ENCODE measurements at regions not wholly inside any gene's neighbourhood (a gene's known extent, or its start where the extent isn't known, plus 50 kb on each side); places are given as distances from the start of the nearest gene placed in this dataset.

DNA sequence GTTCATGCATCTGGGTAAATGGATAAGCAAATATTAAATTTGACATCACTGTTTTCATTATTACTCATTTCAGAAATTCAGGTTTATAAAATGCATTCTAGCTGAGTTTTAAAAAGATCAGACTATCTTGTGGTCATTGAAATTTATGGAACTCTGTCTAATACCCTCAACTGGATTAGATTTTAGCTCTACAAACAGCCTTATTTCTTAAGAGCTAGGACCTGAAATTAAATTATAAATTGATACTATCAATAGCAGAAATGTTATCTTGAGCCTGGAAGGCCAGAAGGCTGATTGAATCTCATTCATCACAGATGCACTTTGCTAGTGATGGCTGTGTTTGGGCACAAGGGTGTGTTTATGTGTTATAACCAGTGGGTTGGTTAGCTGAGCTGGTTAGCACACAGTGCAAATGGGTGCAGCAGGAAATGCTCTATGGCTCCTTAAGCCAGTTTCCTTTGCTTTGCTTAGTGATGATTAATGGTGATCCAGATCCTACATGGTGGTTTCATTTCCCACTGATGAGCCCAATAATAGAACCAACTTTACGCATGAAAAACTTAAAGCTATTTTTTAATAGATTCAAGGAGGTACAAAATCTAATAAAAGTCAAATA is 310.8 kb upstream of the KLF12 start:
- TF ChIP-seq, protein P1, sequence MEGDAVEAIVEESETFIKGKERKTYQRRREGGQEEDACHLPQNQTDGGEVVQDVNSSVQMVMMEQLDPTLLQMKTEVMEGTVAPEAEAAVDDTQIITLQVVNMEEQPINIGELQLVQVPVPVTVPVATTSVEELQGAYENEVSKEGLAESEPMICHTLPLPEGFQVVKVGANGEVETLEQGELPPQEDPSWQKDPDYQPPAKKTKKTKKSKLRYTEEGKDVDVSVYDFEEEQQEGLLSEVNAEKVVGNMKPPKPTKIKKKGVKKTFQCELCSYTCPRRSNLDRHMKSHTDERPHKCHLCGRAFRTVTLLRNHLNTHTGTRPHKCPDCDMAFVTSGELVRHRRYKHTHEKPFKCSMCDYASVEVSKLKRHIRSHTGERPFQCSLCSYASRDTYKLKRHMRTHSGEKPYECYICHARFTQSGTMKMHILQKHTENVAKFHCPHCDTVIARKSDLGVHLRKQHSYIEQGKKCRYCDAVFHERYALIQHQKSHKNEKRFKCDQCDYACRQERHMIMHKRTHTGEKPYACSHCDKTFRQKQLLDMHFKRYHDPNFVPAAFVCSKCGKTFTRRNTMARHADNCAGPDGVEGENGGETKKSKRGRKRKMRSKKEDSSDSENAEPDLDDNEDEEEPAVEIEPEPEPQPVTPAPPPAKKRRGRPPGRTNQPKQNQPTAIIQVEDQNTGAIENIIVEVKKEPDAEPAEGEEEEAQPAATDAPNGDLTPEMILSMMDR (IDR thresholded peaks at IDR 0.05; ENCODE audit: insufficient read depth, low read length, missing control alignments): no peak
- ChIA-PET CTCF (interaction anchor here (0.8 kb wide), 2 partner anchors 47 to 775 kb away, joined by 3 read pairs; no protein-coding TSS in a partner anchor), POLR2A (no interaction called here)
- no peak overlapping the region for H3K4me3 ChIP-seq (ENCODE audit: low read depth, low read length)
- no peak for DNase-seq (ENCODE audit: low read depth, low spot score)

DNA sequence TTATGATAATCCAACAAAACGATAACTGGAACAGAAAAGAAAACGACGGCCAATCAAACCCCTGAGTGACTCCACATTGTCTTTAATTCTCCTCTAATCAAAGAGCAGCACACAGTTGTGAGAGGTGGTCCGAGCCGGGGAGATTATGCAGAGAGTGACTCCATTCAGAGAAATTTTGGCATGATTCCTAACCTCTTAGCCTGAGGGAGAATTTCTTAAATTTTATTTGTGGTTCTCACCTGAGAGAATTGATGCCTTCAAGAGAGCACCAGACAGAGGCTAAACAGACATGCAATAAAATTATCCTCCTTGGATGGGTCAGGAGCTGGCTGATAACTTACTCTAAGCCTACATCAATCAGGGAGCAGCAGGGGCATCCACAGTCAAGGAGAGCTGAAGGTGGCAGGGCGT is 310.0 kb upstream of the KLF12 start:
- POLR2A ChIA-PET: no interaction called here
- TF ChIP-seq, protein P1 (IDR thresholded peaks at IDR 0.05; ENCODE audit: insufficient read depth, low read length, missing control alignments): no peak
- CTCF ChIA-PET: no interaction called here
- DNase-seq (ENCODE audit: low read depth, low spot score): no peak
- no peak overlapping the region for H3K4me3 ChIP-seq (ENCODE audit: low read depth, low read length)

DNA sequence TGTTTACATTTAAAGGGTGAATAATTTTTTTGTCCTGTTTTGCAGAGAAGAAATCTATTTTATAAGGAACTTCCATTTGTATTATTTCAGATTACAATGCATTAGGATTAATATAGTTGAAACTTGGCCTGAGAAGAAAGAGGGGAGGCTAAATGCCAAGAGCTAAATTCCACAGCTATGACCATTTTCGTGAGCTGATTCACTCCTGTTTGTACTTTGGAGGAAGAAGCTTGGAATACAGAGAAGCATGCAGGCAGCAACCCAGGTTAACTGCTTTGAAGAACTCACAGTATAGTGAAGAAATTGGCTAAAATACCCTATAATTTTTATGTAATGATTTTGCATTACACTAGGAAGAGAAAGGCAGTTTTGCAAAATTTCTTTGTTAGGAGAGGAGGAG is 309.4 kb upstream of the KLF12 start:
- no peak overlapping the region for H3K4me3 ChIP-seq (ENCODE audit: low read depth, low read length)
- POLR2A ChIA-PET: no interaction called here
- CTCF ChIA-PET: no interaction called here
- TF ChIP-seq, protein P1 (IDR thresholded peaks at IDR 0.05; ENCODE audit: insufficient read depth, low read length, missing control alignments): no peak
- DNase-seq (ENCODE audit: low read depth, low spot score): peak; percentile 37

DNA sequence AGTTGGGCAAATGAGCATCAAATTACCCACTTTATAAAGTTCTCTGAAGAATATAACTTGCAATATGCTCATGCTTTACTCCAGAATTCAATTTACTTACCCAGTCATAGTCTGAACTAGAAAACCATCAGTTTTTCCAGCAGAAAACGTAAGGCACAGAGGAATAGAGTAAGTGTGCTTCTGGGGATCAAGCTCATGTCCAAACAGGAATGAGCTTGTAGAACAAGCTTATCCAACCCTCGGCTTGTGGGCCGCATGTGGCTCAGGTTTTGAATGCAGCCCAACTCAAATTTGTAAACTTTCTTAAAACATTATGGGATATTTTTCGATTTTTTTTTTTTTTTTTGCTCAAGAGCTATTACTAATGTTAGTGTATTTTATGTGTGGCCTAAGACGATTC is 308.5 kb upstream of the KLF12 start:
- no peak overlapping the region for H3K4me3 ChIP-seq (ENCODE audit: low read depth, low read length)
- ChIA-PET POLR2A (no interaction called here), CTCF (interaction anchor here (0.6 kb wide), 1 partner anchor 262 kb away, joined by 3 read pairs; no protein-coding TSS in a partner anchor)
- no peak for DNase-seq (ENCODE audit: low read depth, low spot score)
- TF ChIP-seq, protein P1 (IDR thresholded peaks at IDR 0.05; ENCODE audit: insufficient read depth, low read length, missing control alignments): no peak

DNA sequence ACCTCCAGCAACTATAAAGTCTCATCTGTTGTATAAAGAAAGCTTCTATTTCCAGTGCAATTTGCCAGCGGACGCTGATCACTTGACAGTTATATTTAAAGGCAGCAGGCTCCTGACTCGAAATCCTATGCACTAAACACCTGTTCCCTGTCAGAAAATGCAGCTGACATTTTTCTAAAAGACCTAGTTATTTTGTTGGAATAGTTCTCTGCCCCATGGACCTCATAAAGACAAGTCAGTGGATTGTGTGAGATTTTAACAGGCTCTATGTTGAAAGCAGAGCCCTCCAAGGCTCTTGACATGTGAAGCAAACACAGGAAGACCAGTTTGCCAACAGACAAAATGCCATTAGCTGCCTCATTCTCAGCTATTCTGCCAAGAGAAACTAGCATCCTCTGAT is 304.7 kb upstream of the KLF12 start:
- TF ChIP-seq, protein P1 (IDR thresholded peaks at IDR 0.05; ENCODE audit: insufficient read depth, low read length, missing control alignments): no peak
- DNase-seq (ENCODE audit: low read depth, low spot score): no peak
- ChIA-PET CTCF (no interaction called here), POLR2A (no interaction called here)
- H3K4me3 ChIP-seq (ENCODE audit: low read depth, low read length): no peak overlapping the region

DNA sequence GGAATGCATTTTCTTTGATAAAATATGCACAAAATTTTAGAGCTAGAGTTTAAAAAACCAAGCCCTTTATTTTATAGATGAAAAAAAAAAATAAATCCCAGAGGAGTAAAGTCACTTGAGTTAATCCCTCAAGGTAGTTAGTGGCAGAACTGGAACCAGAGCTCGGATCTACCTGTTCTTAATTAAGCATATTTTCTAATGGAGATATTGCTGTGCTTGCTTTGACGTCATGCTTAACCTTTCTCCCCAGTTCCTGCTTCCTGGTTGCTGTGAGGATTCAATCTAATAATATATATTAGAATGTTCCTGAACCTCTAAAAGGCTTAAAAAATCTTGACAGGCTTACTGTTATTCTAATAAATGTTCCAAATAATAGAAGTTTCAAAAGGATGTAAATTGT is 300.6 kb upstream of the KLF12 start:
- no peak for DNase-seq (ENCODE audit: low read depth, low spot score)
- no peak overlapping the region for H3K4me3 ChIP-seq (ENCODE audit: low read depth, low read length)
- ChIA-PET POLR2A (no interaction called here), CTCF (no interaction called here)
- TF ChIP-seq, protein P1 (IDR thresholded peaks at IDR 0.05; ENCODE audit: insufficient read depth, low read length, missing control alignments): no peak

Measured in AG04449 (cell line).